LNCAP (cell line): ENCODE measurements at regions not wholly inside any gene's neighbourhood (a gene's known extent, or its start where the extent isn't known, plus 50 kb on each side); places are given as distances from the start of the nearest gene placed in this dataset.

Experiments
- CTCF ChIP-seq: fragments of 450-650 bp; IDR thresholded peaks from 2 replicates; pipeline ENCODE4 v1.5.1; 2017; ENCODE audit warnings: mild to moderate bottlenecking

GRCh38 chr12:127253797-127254327, 1013.1 kb upstream of the TMEM132C start:
- no peak for TF ChIP-seq CTCF

- TF ChIP-seq CTCF = no peak
Measured at GRCh38 chr12:127254420-127254955, 1012.5 kb upstream of the TMEM132C start.

DNA sequence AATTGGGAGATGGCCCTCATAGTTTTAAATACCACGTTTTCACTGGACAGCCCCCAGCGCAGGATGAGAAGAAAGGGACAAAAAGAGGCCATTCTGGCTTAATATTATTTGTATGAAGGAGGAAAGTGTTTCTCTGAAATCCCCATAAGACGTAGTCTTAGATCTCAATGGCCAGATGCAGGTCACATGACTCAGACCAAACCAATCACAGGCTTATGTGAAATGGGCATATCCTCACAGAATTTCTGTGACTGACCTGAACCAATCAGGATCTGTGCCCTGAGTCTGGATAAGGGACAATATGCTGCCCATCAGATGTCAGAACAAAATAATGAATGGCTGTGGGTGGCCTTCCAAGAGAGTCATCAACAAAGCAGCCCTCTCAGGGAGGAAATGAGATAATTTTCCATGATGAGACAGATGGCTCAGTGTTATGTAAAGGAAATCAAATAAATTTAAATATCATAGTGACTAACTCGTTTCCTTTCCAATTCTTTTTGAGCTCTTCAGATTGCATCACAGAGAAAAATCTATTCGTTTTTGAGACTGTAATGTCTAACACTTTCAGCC, 1009.5 kb upstream of the TMEM132C start:
- no peak for TF ChIP-seq CTCF

GRCh38 chr12:127260531-127260930, 1006.4 kb upstream of the TMEM132C start:
- TF ChIP-seq CTCF = no peak

GRCh38 chr12:127260999-127261398, 1006.0 kb upstream of the TMEM132C start:
- TF ChIP-seq CTCF = no peak

DNA sequence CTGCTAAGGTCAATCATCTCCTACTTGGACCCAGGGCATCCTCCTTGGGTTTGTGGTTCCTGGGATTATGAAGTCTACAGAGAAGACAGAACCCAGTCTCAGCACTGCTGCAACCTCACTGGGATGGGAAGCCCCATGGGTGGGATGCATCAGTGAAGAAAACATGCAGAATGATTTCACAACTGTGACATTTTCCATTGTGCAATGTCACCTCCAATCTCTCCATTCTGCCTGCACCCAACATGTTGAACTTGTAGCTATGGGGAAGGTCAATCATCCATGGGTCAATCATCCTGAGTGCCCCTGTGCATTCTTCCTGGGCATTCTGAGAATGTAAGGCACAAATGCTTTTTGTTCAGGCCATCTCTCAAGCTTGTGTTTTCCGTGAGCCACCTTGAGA, 1004.4 kb upstream of the TMEM132C start:
- TF ChIP-seq CTCF = no peak

DNA sequence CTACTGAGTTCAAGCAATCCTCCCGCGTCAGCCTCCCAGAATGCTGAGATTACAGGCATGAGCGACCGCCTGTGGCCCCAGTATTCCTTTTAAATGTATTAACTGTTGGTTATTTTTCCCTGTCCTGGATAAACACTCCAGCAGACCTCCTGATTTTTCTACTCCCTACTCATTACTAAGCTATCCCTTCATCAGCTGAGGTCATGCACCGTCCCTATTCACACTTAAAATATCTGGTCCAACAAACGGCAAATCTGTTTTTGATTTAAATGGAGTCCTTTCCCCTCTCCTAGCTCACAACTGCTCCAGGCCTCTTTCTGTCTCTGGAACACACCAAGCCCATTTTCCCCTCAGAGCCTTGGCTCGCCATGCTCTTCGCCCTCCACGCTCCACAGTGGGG, 1003.3 kb upstream of the TMEM132C start:
- no peak for TF ChIP-seq CTCF

- no peak for TF ChIP-seq CTCF
Measured at GRCh38 chr12:127267128-127267527, 999.8 kb upstream of the TMEM132C start.
